MM.1S (cell line): ENCODE measurements at regions not wholly inside any gene's neighbourhood (a gene's known extent, or its start where the extent isn't known, plus 50 kb on each side); places are given as distances from the start of the nearest gene placed in this dataset.
"Not testable (repeated sequence)": the region's sequence is repeated elsewhere in the genome, so short reads cannot be mapped to it uniquely, and the experiment has no call there.

ENCODE experiments used
- CTCF ChIP-seq: fragments of 300-600 bp; sonication (generic); IDR thresholded peaks from 2 replicates; pipeline ENCODE4 v1.5.1; 2016; ENCODE audit warnings: antibody characterized with exemption, low read length, mixed read lengths
- EZH2 ChIP-seq: fragments of 300-600 bp; sonication (generic); optimal IDR thresholded peaks from 2 replicates; pipeline ENCODE3; 2017; ENCODE audit warnings: low read depth, mild to moderate bottlenecking, antibody characterized with exemption, low read length, mixed read lengths

GRCh38 chr11:67824861-67825260 lies 150.4 kb upstream of the ALDH3B2 start:
- not testable (repeated sequence) for TF ChIP-seq CTCF, EZH2
